Astrocyte of the cerebellum (primary cell): ENCODE measurements at regions not wholly inside any gene's neighbourhood (a gene's known extent, or its start where the extent isn't known, plus 50 kb on each side); places are given as distances from the start of the nearest gene placed in this dataset.

Source experiments
- DNase-seq: peaks from one replicate; pipeline ENCODE4 v3.0.0-alpha.2; 2011; ENCODE audit warnings: low read depth
- H3K4me3 ChIP-seq: 2 replicates; pipeline ENCODE4 v1.5.1; 2011; ENCODE audit warnings: mild to moderate bottlenecking, low read depth, low read length, moderate library complexity
- CTCF ChIP-seq: IDR thresholded peaks from 2 replicates; pipeline ENCODE4 v1.5.1; 2012; ENCODE audit warnings: low read length, low read depth, moderate library complexity, mild to moderate bottlenecking; ENCODE audit errors: missing control alignments
- in situ Hi-C: cut with HindIII; loops from 2 replicates; pipeline ENCODE4 v1.10.0; 2017; ENCODE audit warnings: low sequenced_read_pairs

GRCh38 chr4:126038502-126039144 lies 723.9 kb downstream of the FAT4 start:
- peak; percentile 19 for DNase-seq
- H3K4me3 ChIP-seq = no peak overlapping the region
- in situ Hi-C loops = no loop called here
- TF ChIP-seq CTCF = no peak

- no peak for TF ChIP-seq CTCF
- in situ Hi-C loops = no loop called here
- H3K4me3 ChIP-seq = no peak overlapping the region
- peak; percentile 28 for DNase-seq
Observed at GRCh38 chr4:126046081-126046614, 731.4 kb downstream of the FAT4 start.

GRCh38 chr4:126047114-126047513 lies 732.4 kb downstream of the FAT4 start:
- TF ChIP-seq CTCF = no peak
- H3K4me3 ChIP-seq = no peak overlapping the region
- no peak for DNase-seq
- in situ Hi-C loops = no loop called here

GRCh38 chr4:126051689-126052424 lies 737.1 kb downstream of the FAT4 start:
- TF ChIP-seq CTCF = peak; percentile 21
- no peak overlapping the region for H3K4me3 ChIP-seq
- in situ Hi-C loops = no loop called here
- DNase-seq = peak; percentile 53

- TF ChIP-seq CTCF = no peak
- in situ Hi-C loops = no loop called here
- no peak for DNase-seq
- no peak overlapping the region for H3K4me3 ChIP-seq
Observed at GRCh38 chr4:126056116-126056650, 741.4 kb downstream of the FAT4 start.

- H3K4me3 ChIP-seq = no peak overlapping the region
- in situ Hi-C loops = no loop called here
- DNase-seq = no peak
- TF ChIP-seq CTCF = no peak
Observed at GRCh38 chr4:126057371-126057770, 742.6 kb downstream of the FAT4 start.
